Gastroesophageal sphincter (tissue), 2 donors: ENCODE measurements at regions not wholly inside any gene's neighbourhood (a gene's known extent, or its start where the extent isn't known, plus 50 kb on each side); places are given as distances from the start of the nearest gene placed in this dataset.

Experiments used
- POLR2A ChIP-seq, 2 donors: fragments of 450-650 bp; IDR thresholded peaks; one replicate each; pipeline ENCODE4 v1.6.1; 2017; ENCODE audit warnings: antibody characterized with exemption in 2 of 2, mild to moderate bottlenecking in 2 of 2, moderate library complexity in 1 of 2
- POLR2AphosphoS5 ChIP-seq: sonication (generic); formaldehyde crosslinking; IDR thresholded peaks from one replicate; pipeline ENCODE4 v1.6.1; 2017; ENCODE audit warnings: antibody characterized with exemption

DNA sequence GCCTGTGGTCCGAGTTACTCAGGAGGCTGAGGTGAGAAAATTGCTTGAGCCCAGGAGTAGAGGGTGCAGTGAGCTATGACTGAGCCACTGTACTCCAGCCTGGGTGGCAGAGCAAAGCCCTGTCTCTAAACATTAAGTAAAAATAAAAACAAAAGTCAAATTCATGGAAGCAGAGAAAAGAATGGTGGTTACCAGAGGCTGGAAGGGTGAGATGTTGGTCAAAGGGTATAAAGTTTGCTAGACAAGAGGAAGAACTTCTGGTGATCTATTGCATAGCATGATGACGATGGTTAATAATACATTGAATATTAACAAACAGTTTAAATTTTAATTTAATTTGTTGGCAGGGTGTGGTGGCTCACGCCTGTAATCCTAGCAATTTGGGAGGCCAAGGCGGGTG is 68.1 kb downstream of the CRPPA start:
- no peak for TF ChIP-seq POLR2A (IDR thresholded peaks at IDR 0.05)
- no peak for TF ChIP-seq POLR2AphosphoS5
